ENCODE measurements at regions not wholly inside any gene's neighbourhood (a gene's known extent, or its start where the extent isn't known, plus 50 kb on each side); places are given as distances from the start of the nearest gene placed in this dataset.

- DNase-seq (ENCODE audit: extremely low read depth, insufficient read length): no peak
- TF ChIP-seq CTCF (IDR thresholded peaks at IDR 0.05; ENCODE audit: insufficient read depth, low read length, poor library complexity, severe bottlenecking): no peak
- H3K36me3 ChIP-seq (ENCODE audit: control insufficient read depth, insufficient read depth, low read length): no peaks in the 10 kb centered on the region
- H3K4me3 ChIP-seq (replicated peaks; ENCODE audit: low read depth, low read length): no peak overlapping the region
- H3K27me3 ChIP-seq (replicated peaks; ENCODE audit: control insufficient read depth, insufficient read depth, low read length): no peaks in the 10 kb centered on the region
Observed at GRCh38 chr11:80990885-80991284, 1550.1 kb upstream of the TENM4 start.

GRCh38 chr11:80987171-80987570 is 1546.3 kb upstream of the TENM4 start:
- Histone ChIP-seq H3K4me3 (replicated peaks; ENCODE audit: low read depth, low read length) (no peak overlapping the region), H3K27me3 (replicated peaks; ENCODE audit: control insufficient read depth, insufficient read depth, low read length) (no peaks in the 10 kb centered on the region), H3K36me3 (ENCODE audit: control insufficient read depth, insufficient read depth, low read length) (no peaks in the 10 kb centered on the region)
- DNase-seq (ENCODE audit: extremely low read depth, insufficient read length): no peak
- TF ChIP-seq CTCF (IDR thresholded peaks at IDR 0.05; ENCODE audit: insufficient read depth, low read length, poor library complexity, severe bottlenecking): no peak

GRCh38 chr11:80986421-80987074 is 1545.7 kb upstream of the TENM4 start:
- DNase-seq (ENCODE audit: extremely low read depth, insufficient read length): no peak
- Histone ChIP-seq H3K36me3 (ENCODE audit: control insufficient read depth, insufficient read depth, low read length) (no peaks in the 10 kb centered on the region), H3K4me3 (replicated peaks; ENCODE audit: low read depth, low read length) (no peak overlapping the region), H3K27me3 (replicated peaks; ENCODE audit: control insufficient read depth, insufficient read depth, low read length) (no peaks in the 10 kb centered on the region)
- no peak for TF ChIP-seq CTCF (IDR thresholded peaks at IDR 0.05; ENCODE audit: insufficient read depth, low read length, poor library complexity, severe bottlenecking)

GRCh38 chr11:80980227-80980626 is 1539.4 kb upstream of the TENM4 start:
- Histone ChIP-seq H3K36me3 (ENCODE audit: control insufficient read depth, insufficient read depth, low read length) (no peaks in the 10 kb centered on the region), H3K4me3 (replicated peaks; ENCODE audit: low read depth, low read length) (no peak overlapping the region), H3K27me3 (replicated peaks; ENCODE audit: control insufficient read depth, insufficient read depth, low read length) (no peaks in the 10 kb centered on the region)
- no peak for TF ChIP-seq CTCF (IDR thresholded peaks at IDR 0.05; ENCODE audit: insufficient read depth, low read length, poor library complexity, severe bottlenecking)
- DNase-seq (ENCODE audit: extremely low read depth, insufficient read length): no peak

GRCh38 chr11:80973786-80974185 is 1533.0 kb upstream of the TENM4 start:
- no peak overlapping the region for H3K4me3 ChIP-seq (replicated peaks; ENCODE audit: low read depth, low read length)
- no peaks in the 10 kb centered on the region for H3K36me3 ChIP-seq (ENCODE audit: control insufficient read depth, insufficient read depth, low read length)
- DNase-seq (ENCODE audit: extremely low read depth, insufficient read length): no peak
- no peaks in the 10 kb centered on the region for H3K27me3 ChIP-seq (replicated peaks; ENCODE audit: control insufficient read depth, insufficient read depth, low read length)
- no peak for TF ChIP-seq CTCF (IDR thresholded peaks at IDR 0.05; ENCODE audit: insufficient read depth, low read length, poor library complexity, severe bottlenecking)

GRCh38 chr11:80970037-80970436 is 1529.2 kb upstream of the TENM4 start:
- no peak for TF ChIP-seq CTCF (IDR thresholded peaks at IDR 0.05; ENCODE audit: insufficient read depth, low read length, poor library complexity, severe bottlenecking)
- Histone ChIP-seq H3K4me3 (replicated peaks; ENCODE audit: low read depth, low read length) (no peak overlapping the region), H3K27me3 (replicated peaks; ENCODE audit: control insufficient read depth, insufficient read depth, low read length) (no peaks in the 10 kb centered on the region; the same call in 1 of the 2 replicates), H3K36me3 (ENCODE audit: control insufficient read depth, insufficient read depth, low read length) (no peaks in the 10 kb centered on the region)
- DNase-seq (ENCODE audit: extremely low read depth, insufficient read length): no peak

Data from GM06990 (cell line).